Mammary epithelial cell (primary cell): ENCODE measurements at regions not wholly inside any gene's neighbourhood (a gene's known extent, or its start where the extent isn't known, plus 50 kb on each side); places are given as distances from the start of the nearest gene placed in this dataset.

Experiments used
- CTCF ChIP-seq, 2 donors: IDR thresholded peaks in 1 of 2; conservative IDR thresholded peaks in 1 of 2; 2 replicates each; pipeline ENCODE4 v1.5.1; 2011 to 2012; ENCODE audit warnings: inconsistent platforms in 2 of 2, low read length in 2 of 2, mild to moderate bottlenecking in 2 of 2, control low read depth in 1 of 2, low read depth in 1 of 2; ENCODE audit not compliant: insufficient read depth in 1 of 2; ENCODE audit errors: extremely low read depth in 1 of 2
- EZH2 ChIP-seq: IDR thresholded peaks from 2 replicates; pipeline ENCODE4 v1.6.1; 2012; ENCODE audit warnings: low read length, inconsistent platforms, borderline replicate concordance

- TF ChIP-seq CTCF (conservative IDR thresholded peaks at IDR 0.05 in 1 of 2, IDR thresholded peaks at IDR 0.05 in 1 of 2; ENCODE audit: extremely low read depth in 1 of 2, insufficient read depth in 1 of 2, low read depth in 1 of 2, low read length in 2 of 2) (no peak), EZH2 (no peak)
Measured at GRCh38 chr4:31185014-31185585, 464.9 kb downstream of the PCDH7 start.
